ENCODE measurements at regions not wholly inside any gene's neighbourhood (a gene's known extent, or its start where the extent isn't known, plus 50 kb on each side); places are given as distances from the start of the nearest gene placed in this dataset.
"Not testable (repeated sequence)": the region's sequence is repeated elsewhere in the genome, so short reads cannot be mapped to it uniquely, and the experiment has no call there.

- TF ChIP-seq POLR2AphosphoS5 (IDR thresholded peaks at IDR 0.05; ENCODE audit: low read depth, low read length), result no peak
- TF ChIP-seq SPI1 (IDR thresholded peaks at IDR 0.05; ENCODE audit: low read depth, low read length), result no peak
- no peak for TF ChIP-seq PAX5 (IDR thresholded peaks at IDR 0.05; ENCODE audit: insufficient read depth, low read length, severe bottlenecking)
- no peak for TF ChIP-seq POU2F2 (IDR thresholded peaks at IDR 0.05; ENCODE audit: low read depth, low read length)
- TF ChIP-seq POLR2A (IDR thresholded peaks at IDR 0.05; ENCODE audit: low read depth, low read length), result no peak
- no peak for TF ChIP-seq TAF1 (IDR thresholded peaks at IDR 0.05; ENCODE audit: low read depth, low read length)
- DNase-seq (ENCODE audit: insufficient read length, low spot score) (no peak), FAIRE-seq (no peak)
Observed at GRCh38 chr7:149666360-149666945, 106.9 kb downstream of the ZNF467 start.

GRCh38 chr7:149665618-149666017 is 107.8 kb downstream of the ZNF467 start:
- not testable (repeated sequence) for FAIRE-seq; DNase-seq (ENCODE audit: insufficient read length, low spot score)

- no peak for TF ChIP-seq POU2F2 (IDR thresholded peaks at IDR 0.05; ENCODE audit: low read depth, low read length)
- TF ChIP-seq POLR2A (IDR thresholded peaks at IDR 0.05; ENCODE audit: low read depth, low read length), result no peak
- TF ChIP-seq SPI1 (IDR thresholded peaks at IDR 0.05; ENCODE audit: low read depth, low read length), result no peak
- no peak for TF ChIP-seq PAX5 (IDR thresholded peaks at IDR 0.05; ENCODE audit: insufficient read depth, low read length, severe bottlenecking)
- TF ChIP-seq TAF1 (IDR thresholded peaks at IDR 0.05; ENCODE audit: low read depth, low read length), result no peak
- TF ChIP-seq POLR2AphosphoS5 (IDR thresholded peaks at IDR 0.05; ENCODE audit: low read depth, low read length), result no peak
- FAIRE-seq (no peak), DNase-seq (ENCODE audit: insufficient read length, low spot score) (no peak)
Observed at GRCh38 chr7:149664666-149665065, 108.7 kb downstream of the ZNF467 start.

- DNase-seq (ENCODE audit: insufficient read length, low spot score) (no peak), FAIRE-seq (no peak)
- TF ChIP-seq SPI1 (IDR thresholded peaks at IDR 0.05; ENCODE audit: low read depth, low read length) (no peak), POLR2AphosphoS5 (IDR thresholded peaks at IDR 0.05; ENCODE audit: low read depth, low read length) (no peak), POU2F2 (IDR thresholded peaks at IDR 0.05; ENCODE audit: low read depth, low read length) (no peak), TAF1 (IDR thresholded peaks at IDR 0.05; ENCODE audit: low read depth, low read length) (no peak), POLR2A (IDR thresholded peaks at IDR 0.05; ENCODE audit: low read depth, low read length) (no peak), PAX5 (IDR thresholded peaks at IDR 0.05; ENCODE audit: insufficient read depth, low read length, severe bottlenecking) (no peak)
Observed at GRCh38 chr7:149664176-149664575, 109.2 kb downstream of the ZNF467 start.

- FAIRE-seq, result peak; percentile 83
- TF ChIP-seq POLR2A (IDR thresholded peaks at IDR 0.05; ENCODE audit: low read depth, low read length) (no peak), SPI1 (IDR thresholded peaks at IDR 0.05; ENCODE audit: low read depth, low read length) (no peak), PAX5 (IDR thresholded peaks at IDR 0.05; ENCODE audit: insufficient read depth, low read length, severe bottlenecking) (no peak), POU2F2 (IDR thresholded peaks at IDR 0.05; ENCODE audit: low read depth, low read length) (no peak), TAF1 (IDR thresholded peaks at IDR 0.05; ENCODE audit: low read depth, low read length) (no peak)
- peak; percentile 25 for DNase-seq (ENCODE audit: insufficient read length, low spot score)
Observed at GRCh38 chr7:149662591-149663095, 110.7 kb downstream of the ZNF467 start.

GRCh38 chr7:149655784-149656183 is 117.6 kb downstream of the ZNF467 start:
- FAIRE-seq (no peak), DNase-seq (ENCODE audit: insufficient read length, low spot score) (no peak)

GRCh38 chr7:149654588-149654987 is 118.8 kb downstream of the ZNF467 start:
- DNase-seq (ENCODE audit: insufficient read length, low spot score), result no peak
- TF ChIP-seq PAX5 (IDR thresholded peaks at IDR 0.05; ENCODE audit: insufficient read depth, low read length, severe bottlenecking) (no peak), POLR2AphosphoS5 (IDR thresholded peaks at IDR 0.05; ENCODE audit: low read depth, low read length) (no peak), POLR2A (IDR thresholded peaks at IDR 0.05; ENCODE audit: low read depth, low read length) (no peak)
- no peak for FAIRE-seq

More at GRCh38 chr7:149655784-149656183, 117.6 kb downstream of the ZNF467 start:
- TF ChIP-seq PAX5 (IDR thresholded peaks at IDR 0.05; ENCODE audit: insufficient read depth, low read length, severe bottlenecking) (no peak), POU2F2 (IDR thresholded peaks at IDR 0.05; ENCODE audit: low read depth, low read length) (no peak), SPI1 (IDR thresholded peaks at IDR 0.05; ENCODE audit: low read depth, low read length) (no peak), POLR2AphosphoS5 (IDR thresholded peaks at IDR 0.05; ENCODE audit: low read depth, low read length) (no peak), TAF1 (IDR thresholded peaks at IDR 0.05; ENCODE audit: low read depth, low read length) (no peak), POLR2A (IDR thresholded peaks at IDR 0.05; ENCODE audit: low read depth, low read length) (no peak)

GRCh38 chr7:149650190-149650589 is 123.2 kb downstream of the ZNF467 start:
- not testable (repeated sequence) for FAIRE-seq; DNase-seq (ENCODE audit: insufficient read length, low spot score)

- TF ChIP-seq POLR2A (IDR thresholded peaks at IDR 0.05; ENCODE audit: low read depth, low read length) (no peak), POLR2AphosphoS5 (IDR thresholded peaks at IDR 0.05; ENCODE audit: low read depth, low read length) (no peak), POU2F2 (IDR thresholded peaks at IDR 0.05; ENCODE audit: low read depth, low read length) (no peak), TAF1 (IDR thresholded peaks at IDR 0.05; ENCODE audit: low read depth, low read length) (no peak), SPI1 (IDR thresholded peaks at IDR 0.05; ENCODE audit: low read depth, low read length) (no peak), PAX5 (IDR thresholded peaks at IDR 0.05; ENCODE audit: insufficient read depth, low read length, severe bottlenecking) (no peak)
- no peak for FAIRE-seq
- no peak for DNase-seq (ENCODE audit: insufficient read length, low spot score)
Observed at GRCh38 chr7:149644754-149645153, 128.6 kb downstream of the ZNF467 start.

GRCh38 chr7:149642589-149642988 is 130.8 kb downstream of the ZNF467 start:
- FAIRE-seq (no peak), DNase-seq (ENCODE audit: insufficient read length, low spot score) (no peak)
- TF ChIP-seq POU2F2 (IDR thresholded peaks at IDR 0.05; ENCODE audit: low read depth, low read length), result no peak
- TF ChIP-seq POLR2A (IDR thresholded peaks at IDR 0.05; ENCODE audit: low read depth, low read length), result no peak
- no peak for TF ChIP-seq SPI1 (IDR thresholded peaks at IDR 0.05; ENCODE audit: low read depth, low read length)
- TF ChIP-seq PAX5 (IDR thresholded peaks at IDR 0.05; ENCODE audit: insufficient read depth, low read length, severe bottlenecking), result no peak
- no peak for TF ChIP-seq TAF1 (IDR thresholded peaks at IDR 0.05; ENCODE audit: low read depth, low read length)

All from GM12891 (cell line).